ENCODE measurements at regions not wholly inside any gene's neighbourhood (a gene's known extent, or its start where the extent isn't known, plus 50 kb on each side); places are given as distances from the start of the nearest gene placed in this dataset.

- Histone ChIP-seq H3K9me2 (ENCODE audit: insufficient read depth) (no peaks in the 10 kb centered on the region), H3K9ac (ENCODE audit: low read length) (no peak overlapping the region), H4K20me1 (ENCODE audit: insufficient read depth) (no peaks in the 10 kb centered on the region), H2AFZ (ENCODE audit: low read depth, low read length, poor library complexity, severe bottlenecking) (no peak overlapping the region), H3K4me1 (ENCODE audit: control insufficient read depth in 1 of 2, insufficient read depth in 2 of 2, low read length in 2 of 2) (no peaks in the 10 kb centered on the region), H3K36me3 (ENCODE audit: control insufficient read depth in 1 of 2, insufficient read depth in 2 of 2, low read length in 2 of 2) (no peaks in the 10 kb centered on the region), H3K4me3 (replicated peaks in 1 of 2; ENCODE audit: low read depth in 1 of 2, low read length in 2 of 2) (no peak overlapping the region), H3K9me3 (ENCODE audit: control insufficient read depth in 1 of 2, insufficient read depth in 1 of 2, low read depth in 1 of 2, low read length in 2 of 2) (peaks cover 9 to 13% of the 10 kb centered on the region in 2 experiments; a peak in 2 of 4 replicates), H3K4me2 (ENCODE audit: low read length) (no peak overlapping the region), H3K27me3 (ENCODE audit: insufficient read depth, low read length) (no peaks in the 10 kb centered on the region), H3K27ac (ENCODE audit: low read depth, low read length) (no peak overlapping the region), H3K79me2 (ENCODE audit: insufficient read depth, low read length) (no peaks in the 10 kb centered on the region)
- ChIA-PET POLR2A (no interaction called here), CTCF (no interaction called here), RAD21 (ENCODE audit: low non-redundant PET in 1 of 2, low total read pairs in 2 of 2, uncharacterized antibody in 2 of 2, unreplicated experiment in 2 of 2) (no interaction called here)
- TF ChIP-seq FOSL1 (IDR thresholded peaks at IDR 0.05; ENCODE audit: low read depth) (no peak), CEBPB (IDR thresholded peaks at IDR 0.05; ENCODE audit: low read depth) (no peak)
- no TSS peak for BruUV-seq (replicated peaks)
- ATAC-seq (no peak), DNase-seq (ENCODE audit: low read depth, low spot score) (no peak)
- intact Hi-C loops (cut with micrococcal nuclease), result no loop called here
Observed at GRCh38 chr3:21934591-21934990, 183.6 kb upstream of the ZNF385D start.

- BruUV-seq (replicated peaks), result no TSS peak
- Histone ChIP-seq H3K4me1 (ENCODE audit: control insufficient read depth in 1 of 2, insufficient read depth in 2 of 2, low read length in 2 of 2) (no peaks in the 10 kb centered on the region), H2AFZ (ENCODE audit: low read depth, low read length, poor library complexity, severe bottlenecking) (no peak overlapping the region), H3K9ac (ENCODE audit: low read length) (no peak overlapping the region), H3K9me2 (ENCODE audit: insufficient read depth) (no peaks in the 10 kb centered on the region), H3K4me3 (replicated peaks in 1 of 2; ENCODE audit: low read depth in 1 of 2, low read length in 2 of 2) (no peak overlapping the region), H3K4me2 (ENCODE audit: low read length) (no peak overlapping the region), H3K27ac (ENCODE audit: low read depth, low read length) (no peak overlapping the region), H3K79me2 (ENCODE audit: insufficient read depth, low read length) (no peaks in the 10 kb centered on the region), H3K27me3 (ENCODE audit: insufficient read depth, low read length) (no peaks in the 10 kb centered on the region), H4K20me1 (ENCODE audit: insufficient read depth) (no peaks in the 10 kb centered on the region), H3K9me3 (ENCODE audit: control insufficient read depth in 1 of 2, insufficient read depth in 1 of 2, low read depth in 1 of 2, low read length in 2 of 2) (peaks cover 13% of the 10 kb centered on the region in 2 experiments; a peak in 2 of 4 replicates), H3K36me3 (ENCODE audit: control insufficient read depth in 1 of 2, insufficient read depth in 2 of 2, low read length in 2 of 2) (no peaks in the 10 kb centered on the region)
- no peak for DNase-seq (ENCODE audit: low read depth, low spot score)
- intact Hi-C loops (cut with micrococcal nuclease), result no loop called here
- CTCF ChIA-PET, result no interaction called here
- no peak for ATAC-seq
- no peak for TF ChIP-seq MAX (IDR thresholded peaks at IDR 0.05)
- POLR2A ChIA-PET, result no interaction called here
- RAD21 ChIA-PET (ENCODE audit: low non-redundant PET in 1 of 2, low total read pairs in 2 of 2, uncharacterized antibody in 2 of 2, unreplicated experiment in 2 of 2), result no interaction called here
Observed at GRCh38 chr3:21936207-21936606, 185.2 kb upstream of the ZNF385D start.

GRCh38 chr3:21938267-21938681 is 187.3 kb upstream of the ZNF385D start:
- DNase-seq (ENCODE audit: low read depth, low spot score), result no peak

More at GRCh38 chr3:21938267-21938681, 187.3 kb upstream of the ZNF385D start:
- Histone ChIP-seq H3K4me1 (ENCODE audit: control insufficient read depth in 1 of 2, insufficient read depth in 2 of 2, low read length in 2 of 2) (no peaks in the 10 kb centered on the region), H4K20me1 (ENCODE audit: insufficient read depth) (no peaks in the 10 kb centered on the region), H3K36me3 (ENCODE audit: control insufficient read depth in 1 of 2, insufficient read depth in 2 of 2, low read length in 2 of 2) (no peaks in the 10 kb centered on the region), H3K9me2 (ENCODE audit: insufficient read depth) (no peaks in the 10 kb centered on the region), H3K9ac (ENCODE audit: low read length) (no peak overlapping the region), H3K9me3 (ENCODE audit: control insufficient read depth in 1 of 2, insufficient read depth in 1 of 2, low read depth in 1 of 2, low read length in 2 of 2) (peaks cover 10 to 18% of the 10 kb centered on the region in 2 experiments; a peak in 2 of 4 replicates), H3K27ac (ENCODE audit: low read depth, low read length) (no peak overlapping the region), H3K79me2 (ENCODE audit: insufficient read depth, low read length) (no peaks in the 10 kb centered on the region), H3K4me2 (ENCODE audit: low read length) (no peak overlapping the region), H3K4me3 (replicated peaks in 1 of 2; ENCODE audit: low read depth in 1 of 2, low read length in 2 of 2) (no peak overlapping the region), H3K27me3 (ENCODE audit: insufficient read depth, low read length) (no peaks in the 10 kb centered on the region), H2AFZ (ENCODE audit: low read depth, low read length, poor library complexity, severe bottlenecking) (no peak overlapping the region)
- ATAC-seq, result no peak
- RAD21 ChIA-PET (ENCODE audit: low non-redundant PET in 1 of 2, low total read pairs in 2 of 2, uncharacterized antibody in 2 of 2, unreplicated experiment in 2 of 2), result no interaction called here
- POLR2A ChIA-PET, result no interaction called here
- BruUV-seq (replicated peaks), result no TSS peak
- intact Hi-C loops (cut with micrococcal nuclease), result no loop called here
- CTCF ChIA-PET, result no interaction called here
- TF ChIP-seq SIN3A (IDR thresholded peaks at IDR 0.05; ENCODE audit: low read depth) (no peak), EGR1 (IDR thresholded peaks at IDR 0.05; ENCODE audit: low read depth) (no peak), SP1 (IDR thresholded peaks at IDR 0.05; ENCODE audit: low read depth) (no peak), JUND (IDR thresholded peaks at IDR 0.05) (no peak), POLR2A (IDR thresholded peaks at IDR 0.05; ENCODE audit: borderline replicate concordance, extremely low read depth, insufficient read depth, insufficient read length) (no peak), RAD21 (IDR thresholded peaks at IDR 0.05; ENCODE audit: low read depth) (no peak), MAX (IDR thresholded peaks at IDR 0.05) (no peak), ELF1 (IDR thresholded peaks at IDR 0.05; ENCODE audit: borderline replicate concordance, low read depth) (no peak), ZFX (IDR thresholded peaks at IDR 0.05) (no peak), CEBPB (IDR thresholded peaks at IDR 0.05; ENCODE audit: low read depth) (no peak), EZH2phosphoT487 (IDR thresholded peaks at IDR 0.05; ENCODE audit: borderline replicate concordance) (no peak), FOSL1 (IDR thresholded peaks at IDR 0.05; ENCODE audit: low read depth) (no peak), CTCF (IDR thresholded peaks at IDR 0.05 in 2 of 3, conservative IDR thresholded peaks at IDR 0.05 in 1 of 3; ENCODE audit: borderline replicate concordance in 1 of 3, insufficient read depth in 1 of 3, low read depth in 2 of 3, low read length in 2 of 3) (no peak)
